HUES64 (cell line): ENCODE measurements at regions not wholly inside any gene's neighbourhood (a gene's known extent, or its start where the extent isn't known, plus 50 kb on each side); places are given as distances from the start of the nearest gene placed in this dataset.
A peak's percentile ranks its signal among the peaks of the same experiment; 100 is the strongest.
"Not testable (repeated sequence)": the region's sequence is repeated elsewhere in the genome, so short reads cannot be mapped to it uniquely, and the experiment has no call there.

Experiments used
- H3K27ac ChIP-seq: 2 replicates; pipeline ENCODE4 v1.7.0; 2013; ENCODE audit warnings: low read depth, low read length, inconsistent platforms
- H3K27me3 ChIP-seq: 2 replicates; pipeline ENCODE4 v1.6.1; 2013; ENCODE audit warnings: mild to moderate bottlenecking, low read length; ENCODE audit not compliant: insufficient read depth
- H3K36me3 ChIP-seq: 2 replicates; pipeline ENCODE4 v1.6.1; 2013; ENCODE audit warnings: mild to moderate bottlenecking, low read length; ENCODE audit not compliant: insufficient read depth
- H3K4me1 ChIP-seq: 2 replicates; pipeline ENCODE4 v1.6.1; 2013; ENCODE audit warnings: mild to moderate bottlenecking, low read length, moderate library complexity; ENCODE audit not compliant: insufficient read depth
- H3K4me3 ChIP-seq: 2 replicates; pipeline ENCODE4 v1.5.1; 2013; ENCODE audit warnings: mild to moderate bottlenecking, low read length, moderate library complexity
- H3K9ac ChIP-seq: 2 replicates; pipeline ENCODE4 v1.6.1; 2013; ENCODE audit warnings: mild to moderate bottlenecking, low read depth, low read length
- H3K9me3 ChIP-seq: 2 replicates; pipeline ENCODE4 v1.6.1; 2013; ENCODE audit warnings: low read depth, low read length; ENCODE audit not compliant: insufficient read depth
- WGBS: fragments of 150-250, 120-280 bp; methylation state at CpG from one replicate; pipeline ENCODE4 v1.1.7; 2013; ENCODE audit warnings: missing lambda C conversion rate; 5-methylcytosine and 5-hydroxymethylcytosine counted together

GRCh38 chr2:47295131-47295980 is 73.8 kb upstream of the EPCAM start:
- Histone ChIP-seq H3K4me1 (peaks cover 12% of the 10 kb centered on the region), H3K27ac (0 out of 2 replicates have a peak overlapping the region, but pooled peaks have one; percentile 1), H3K9ac (no peak overlapping the region), H3K27me3 (no peaks in the 10 kb centered on the region), H3K9me3 (no peaks in the 10 kb centered on the region), H3K36me3 (no peaks in the 10 kb centered on the region), H3K4me3 (no peak overlapping the region)
- WGBS: 65% methylated on average over 3 of the region's 3 CpGs

DNA sequence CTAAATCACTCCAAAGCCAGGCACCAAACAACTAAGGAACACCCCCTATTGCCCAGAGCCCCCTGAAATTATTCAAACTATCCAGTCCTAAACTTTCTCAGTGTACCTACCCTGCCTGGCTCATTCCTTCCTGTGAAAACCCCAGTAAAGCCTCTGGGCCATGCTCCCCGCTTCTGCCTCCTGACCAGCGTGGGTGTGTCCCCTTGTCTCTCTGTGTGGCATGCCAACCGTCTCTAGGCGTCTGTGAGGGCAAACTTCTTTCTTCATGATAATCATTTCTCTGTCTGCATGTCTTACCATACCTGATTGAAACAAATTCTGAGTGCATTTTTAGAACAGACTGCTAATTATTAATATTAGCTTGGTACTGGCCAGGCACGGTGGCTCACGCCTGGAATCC is 75.1 kb upstream of the EPCAM start:
- H3K27ac ChIP-seq: no peak overlapping the region
- 88% methylated on average over 6 of the region's 6 CpGs for WGBS

DNA sequence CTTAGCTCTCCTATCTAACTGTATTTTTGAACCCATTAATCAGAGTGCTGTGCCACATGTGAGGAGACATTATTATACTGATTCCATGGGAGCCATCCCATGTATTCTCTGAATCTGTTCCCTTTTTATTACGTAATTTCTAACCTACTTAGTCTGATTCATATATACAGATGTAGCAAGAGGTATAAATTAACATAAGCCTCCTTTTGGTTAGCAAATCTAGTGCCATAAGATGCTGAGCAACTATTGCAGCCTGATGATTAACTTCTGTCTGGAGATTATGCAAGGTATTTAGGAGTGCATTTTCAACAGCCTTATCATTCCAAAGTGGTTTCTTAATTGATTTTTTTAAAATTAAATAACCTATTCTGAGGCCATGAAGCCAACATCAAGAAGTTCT is 80.2 kb upstream of the EPCAM start:
- Histone ChIP-seq H3K27ac (no peak overlapping the region), H3K27me3 (no peaks in the 10 kb centered on the region), H3K36me3 (no peaks in the 10 kb centered on the region), H3K4me1 (no peaks in the 10 kb centered on the region), H3K4me3 (no peak overlapping the region), H3K9me3 (no peaks in the 10 kb centered on the region), H3K9ac (no peak overlapping the region)
- no CpG with 5 or more reads among the region's 1 CpG for WGBS

More for the DNA sequence above, 75.1 kb upstream of the EPCAM start:
- Histone ChIP-seq H3K27me3 (no peaks in the 10 kb centered on the region), H3K4me1 (peaks cover 12% of the 10 kb centered on the region), H3K4me3 (no peak overlapping the region), H3K9me3 (no peaks in the 10 kb centered on the region), H3K36me3 (no peaks in the 10 kb centered on the region), H3K9ac (no peak overlapping the region)

DNA sequence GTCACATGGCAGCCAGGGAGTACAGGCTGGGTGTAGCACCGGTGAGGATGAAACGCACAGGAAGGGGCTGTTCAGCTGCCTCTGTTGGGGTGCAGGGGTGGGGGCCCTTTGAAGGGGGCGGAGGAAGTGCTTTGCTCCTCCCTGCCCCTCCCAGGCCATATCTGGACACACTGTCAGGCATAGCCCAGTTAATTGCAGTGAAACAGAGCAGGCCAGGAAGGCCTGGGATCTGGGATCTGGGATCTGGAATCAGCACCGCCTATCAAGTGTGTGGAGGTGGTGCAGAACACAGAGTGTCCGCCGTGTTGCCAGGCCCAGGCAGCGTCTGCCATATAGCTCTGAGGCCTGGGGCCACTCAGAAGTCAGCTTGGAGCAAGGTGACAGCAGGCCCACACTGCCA is 85.5 kb upstream of the EPCAM start:
- WGBS: 91% methylated on average over 7 of the region's 7 CpGs
- no peaks in the 10 kb centered on the region for H3K36me3 ChIP-seq
- 0 out of 2 replicates have a peak, but pooled peaks cover 5% of the 10 kb centered on the region for H3K9me3 ChIP-seq
- no peaks in the 10 kb centered on the region; the same call in 1 of the 2 replicates for H3K4me1 ChIP-seq
- H3K27me3 ChIP-seq: no peaks in the 10 kb centered on the region
- H3K27ac ChIP-seq: no peak overlapping the region
- H3K9ac ChIP-seq: no peak overlapping the region
- H3K4me3 ChIP-seq: no peak overlapping the region

DNA sequence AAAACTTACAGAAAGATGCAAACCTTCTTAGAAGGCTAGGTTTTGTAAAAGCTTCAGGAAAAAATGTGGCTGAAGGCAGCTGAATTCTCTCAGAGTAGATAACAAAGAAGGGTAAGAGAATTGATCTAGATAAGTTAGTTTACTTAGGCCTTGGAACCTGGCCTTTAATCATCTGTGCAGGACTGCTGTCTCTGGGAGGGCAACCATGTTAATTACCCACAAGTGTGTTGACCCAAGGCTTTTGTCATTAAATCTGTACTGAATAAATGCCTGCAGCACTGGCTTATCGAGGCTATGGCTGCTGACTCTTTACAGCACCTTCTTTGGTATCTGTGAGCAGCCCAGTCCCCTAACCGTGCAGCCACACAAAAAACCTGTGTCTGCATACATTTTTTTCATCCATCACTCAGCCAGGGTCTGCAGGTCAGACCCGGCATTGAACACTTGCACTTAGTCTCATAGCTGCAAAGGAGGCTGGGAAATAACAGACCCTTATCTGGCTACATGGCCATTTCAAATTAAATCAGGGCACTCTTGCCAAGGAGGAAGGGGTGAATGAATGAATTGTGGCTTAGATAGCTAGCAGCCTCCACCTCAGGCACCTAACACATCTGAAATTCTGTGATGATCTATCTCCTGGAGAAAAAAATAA is 86.4 kb upstream of the EPCAM start:
- Histone ChIP-seq H3K4me3 (no peak overlapping the region), H3K9me3 (0 out of 2 replicates have a peak, but pooled peaks cover 5% of the 10 kb centered on the region), H3K27me3 (no peaks in the 10 kb centered on the region), H3K4me1 (no peaks in the 10 kb centered on the region; the same call in 1 of the 2 replicates), H3K36me3 (no peaks in the 10 kb centered on the region), H3K27ac (peak overlapping the region; percentile 46; the same call in 1 of the 2 replicates), H3K9ac (no peak overlapping the region)
- 88% methylated on average over 3 of the region's 3 CpGs for WGBS

DNA sequence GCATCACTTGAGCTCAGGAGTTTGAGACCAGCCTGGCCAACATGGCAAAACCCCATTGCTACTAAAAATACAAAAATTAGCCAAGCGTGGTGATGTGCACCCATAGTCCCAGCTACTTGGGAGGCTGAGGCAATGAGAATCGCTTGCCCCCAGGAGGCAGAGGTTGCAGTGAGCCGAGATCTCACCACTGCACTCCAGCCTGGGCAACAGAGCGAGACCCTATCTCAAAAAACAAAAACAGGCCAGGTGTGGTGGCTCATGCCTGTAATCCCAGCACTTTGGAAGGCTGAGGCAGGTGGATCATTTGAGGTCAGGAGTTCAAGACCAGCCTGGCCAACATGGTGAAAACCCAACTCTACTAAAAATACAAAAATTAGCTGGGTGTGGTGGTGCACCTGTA is 89.6 kb upstream of the EPCAM start:
- not testable (repeated sequence) for H3K9ac ChIP-seq, H3K4me3 ChIP-seq, H3K36me3 ChIP-seq, H3K27ac ChIP-seq, H3K27me3 ChIP-seq, H3K4me1 ChIP-seq, H3K9me3 ChIP-seq
- WGBS: 94% methylated on average over 4 of the region's 4 CpGs

GRCh38 chr2:47277987-47278386 is 91.1 kb upstream of the EPCAM start:
- Histone ChIP-seq H3K27ac (no peak overlapping the region), H3K4me1 (peaks cover 8% of the 10 kb centered on the region), H3K36me3 (no peaks in the 10 kb centered on the region), H3K27me3 (no peaks in the 10 kb centered on the region), H3K4me3 (no peak overlapping the region), H3K9me3 (0 out of 2 replicates have a peak, but pooled peaks cover 2% of the 10 kb centered on the region), H3K9ac (no peak overlapping the region)
- WGBS: 97% methylated on average over 1 of the region's 1 CpG

- Histone ChIP-seq H3K36me3 (no peaks in the 10 kb centered on the region), H3K4me3 (no peak overlapping the region), H3K27me3 (no peaks in the 10 kb centered on the region), H3K9ac (no peak overlapping the region), H3K4me1 (peaks cover 8% of the 10 kb centered on the region), H3K27ac (no peak overlapping the region), H3K9me3 (no peaks in the 10 kb centered on the region)
These were observed 91.9 kb upstream of the EPCAM start for GRCh38 chr2:47277187-47277586.

GRCh38 chr2:47276061-47276460 is 93.0 kb upstream of the EPCAM start:
- 35% methylated on average over 3 of the region's 3 CpGs for WGBS

GRCh38 chr2:47274054-47274782 is 94.9 kb upstream of the EPCAM start:
- Histone ChIP-seq H3K4me3 (no peak overlapping the region), H3K9me3 (no peaks in the 10 kb centered on the region), H3K27me3 (no peaks in the 10 kb centered on the region), H3K9ac (no peak overlapping the region), H3K4me1 (peaks cover 8% of the 10 kb centered on the region), H3K27ac (0 out of 2 replicates have a peak overlapping the region, but pooled peaks have one; percentile 8), H3K36me3 (no peaks in the 10 kb centered on the region)
- WGBS: 89% methylated on average over 10 of the region's 10 CpGs

More at GRCh38 chr2:47276061-47276460, 93.0 kb upstream of the EPCAM start:
- Histone ChIP-seq H3K27me3 (no peaks in the 10 kb centered on the region), H3K4me3 (no peak overlapping the region), H3K4me1 (peaks cover 8% of the 10 kb centered on the region), H3K9me3 (no peaks in the 10 kb centered on the region), H3K36me3 (no peaks in the 10 kb centered on the region), H3K27ac (no peak overlapping the region), H3K9ac (no peak overlapping the region)
